ENCODE measurements at regions not wholly inside any gene's neighbourhood (a gene's known extent, or its start where the extent isn't known, plus 50 kb on each side); places are given as distances from the start of the nearest gene placed in this dataset.

DNA sequence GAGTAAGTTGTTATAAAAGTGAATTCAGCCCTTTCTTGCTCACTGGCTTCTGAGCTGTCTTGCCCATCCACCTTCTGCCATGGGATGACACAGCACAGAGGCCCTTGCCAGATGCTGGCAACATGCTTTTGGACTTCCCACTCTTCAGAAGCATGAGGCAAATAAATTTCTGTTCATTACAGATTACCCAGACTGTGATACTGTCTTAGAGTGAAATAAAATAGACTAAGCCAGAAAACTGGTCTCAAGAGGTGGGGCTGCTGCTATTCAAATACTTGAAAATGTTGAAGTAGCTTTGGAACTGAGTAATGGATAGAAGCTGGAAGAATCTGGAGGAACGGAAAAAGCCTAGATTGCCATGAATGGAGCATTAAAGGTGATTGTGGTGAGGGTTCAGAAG is 170.4 kb downstream of the ZMAT3 start:
- Histone ChIP-seq H2BK5ac (ENCODE audit: insufficient read length, low read length) (no peak overlapping the region), H4K8ac (replicated peaks; ENCODE audit: insufficient read length, low read depth, low read length) (no peak overlapping the region), H4K5ac (ENCODE audit: insufficient read length, low read depth, low read length) (no peak overlapping the region), H3K27ac (ENCODE audit: insufficient read length, low read depth, low read length) (no peak overlapping the region), H3K18ac (ENCODE audit: insufficient read length, low read depth, low read length) (no peak overlapping the region), H4K20me1 (ENCODE audit: control insufficient read depth, insufficient read depth, insufficient read length) (no peaks in the 10 kb centered on the region), H2BK15ac (ENCODE audit: low read depth, low read length) (no peak overlapping the region), H3K9me3 (ENCODE audit: control insufficient read depth, low read depth, low read length) (no peaks in the 10 kb centered on the region), H3K4me1 (ENCODE audit: insufficient read depth, low read length) (no peaks in the 10 kb centered on the region), H3T11ph (ENCODE audit: low read length) (no peak overlapping the region), H3K79me1 (ENCODE audit: insufficient read depth, low read depth, low read length, poor library complexity, severe bottlenecking) (no peaks in the 10 kb centered on the region), H2BK120ac (ENCODE audit: low read depth, low read length, poor library complexity, severe bottlenecking) (no peak overlapping the region), H2BK20ac (ENCODE audit: low read depth, low read length, poor library complexity, severe bottlenecking) (no peak overlapping the region), H3K23me2 (ENCODE audit: insufficient read length, low read depth, low read length, poor library complexity, severe bottlenecking) (no peaks in the 10 kb centered on the region), H3K9ac (ENCODE audit: extremely low read depth, insufficient read length, low read length) (no peak overlapping the region), H3K4ac (ENCODE audit: low read depth, low read length) (no peak overlapping the region), H3K14ac (ENCODE audit: insufficient read depth, low read length) (no peak overlapping the region), H2BK12ac (ENCODE audit: insufficient read length, low read depth, low read length) (no peak overlapping the region), H2AFZ (ENCODE audit: low read length) (no peak overlapping the region), H3K23ac (ENCODE audit: insufficient read length, low read depth, low read length) (no peak overlapping the region), H3K4me2 (ENCODE audit: insufficient read depth, insufficient read length, low read length) (no peak overlapping the region), H3K27me3 (ENCODE audit: insufficient read depth, low read length) (no peaks in the 10 kb centered on the region), H3K79me2 (ENCODE audit: insufficient read depth, low read length) (no peaks in the 10 kb centered on the region), H3K56ac (ENCODE audit: insufficient read length, low read depth, low read length) (no peak overlapping the region), H4K91ac (ENCODE audit: insufficient read length, low read depth, low read length) (no peak overlapping the region), H2AK5ac (ENCODE audit: insufficient read length, low read length) (no peak overlapping the region)
- Mint-ChIP-seq H3K36me3 (ENCODE audit: insufficient read depth in 1 of 3, low read depth in 3 of 3) (no peaks in the 10 kb centered on the region; a peak in 1 of 7 replicates), H3K4me3 (no peak overlapping the region), H3K27me3 (ENCODE audit: low read depth) (no peaks in the 10 kb centered on the region), H3K27ac (no peak overlapping the region), H3K9me3 (no peaks in the 10 kb centered on the region), H3K4me1 (no peaks in the 10 kb centered on the region)
- no peak for DNase-seq
- TF ChIP-seq, protein P1, sequence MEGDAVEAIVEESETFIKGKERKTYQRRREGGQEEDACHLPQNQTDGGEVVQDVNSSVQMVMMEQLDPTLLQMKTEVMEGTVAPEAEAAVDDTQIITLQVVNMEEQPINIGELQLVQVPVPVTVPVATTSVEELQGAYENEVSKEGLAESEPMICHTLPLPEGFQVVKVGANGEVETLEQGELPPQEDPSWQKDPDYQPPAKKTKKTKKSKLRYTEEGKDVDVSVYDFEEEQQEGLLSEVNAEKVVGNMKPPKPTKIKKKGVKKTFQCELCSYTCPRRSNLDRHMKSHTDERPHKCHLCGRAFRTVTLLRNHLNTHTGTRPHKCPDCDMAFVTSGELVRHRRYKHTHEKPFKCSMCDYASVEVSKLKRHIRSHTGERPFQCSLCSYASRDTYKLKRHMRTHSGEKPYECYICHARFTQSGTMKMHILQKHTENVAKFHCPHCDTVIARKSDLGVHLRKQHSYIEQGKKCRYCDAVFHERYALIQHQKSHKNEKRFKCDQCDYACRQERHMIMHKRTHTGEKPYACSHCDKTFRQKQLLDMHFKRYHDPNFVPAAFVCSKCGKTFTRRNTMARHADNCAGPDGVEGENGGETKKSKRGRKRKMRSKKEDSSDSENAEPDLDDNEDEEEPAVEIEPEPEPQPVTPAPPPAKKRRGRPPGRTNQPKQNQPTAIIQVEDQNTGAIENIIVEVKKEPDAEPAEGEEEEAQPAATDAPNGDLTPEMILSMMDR (conservative IDR thresholded peaks at IDR 0.05): no peak
- WGBS (ENCODE audit: extremely low coverage, insufficient read length, low lambda C conversion rate): no CpG with 5 or more reads among the region's 1 CpG

Data from H9 (cell line).